Suppressor macrophage treated with lipopolysaccharide for 1 hour (primary cell): ENCODE measurements at regions not wholly inside any gene's neighbourhood (a gene's known extent, or its start where the extent isn't known, plus 50 kb on each side); places are given as distances from the start of the nearest gene placed in this dataset.

Experiments
- DNase-seq, 3 donors: peaks; one replicate each; pipeline ENCODE4 v3.0.0-alpha.2; 2020 to 2022

- no peak for DNase-seq
Measured at GRCh38 chr12:85688837-85689236, 147.4 kb downstream of the RASSF9 start.

GRCh38 chr12:85690146-85690545 lies 146.1 kb downstream of the RASSF9 start:
- DNase-seq = no peak

GRCh38 chr12:85693093-85693665 lies 143.0 kb downstream of the RASSF9 start:
- DNase-seq = no peak

- no peak for DNase-seq
Measured at GRCh38 chr12:85695097-85695715, 141.0 kb downstream of the RASSF9 start.

GRCh38 chr12:85697003-85697402 lies 139.2 kb downstream of the RASSF9 start:
- no peak for DNase-seq

GRCh38 chr12:85698937-85699336 lies 137.3 kb downstream of the RASSF9 start:
- DNase-seq = no peak

- DNase-seq = no peak
Measured at GRCh38 chr12:85708775-85709174, 127.4 kb downstream of the RASSF9 start.

- DNase-seq = no peak
Measured at GRCh38 chr12:85711735-85712390, 124.3 kb downstream of the RASSF9 start.

GRCh38 chr12:85713373-85713772 lies 122.8 kb downstream of the RASSF9 start:
- DNase-seq = no peak

GRCh38 chr12:85714425-85714824 lies 121.8 kb downstream of the RASSF9 start:
- DNase-seq = no peak

- no peak for DNase-seq
Measured at GRCh38 chr12:85720308-85721033, 115.7 kb downstream of the RASSF9 start.

GRCh38 chr12:85725991-85726390 lies 110.2 kb downstream of the RASSF9 start:
- DNase-seq = no peak

GRCh38 chr12:85733221-85733840 lies 102.9 kb downstream of the RASSF9 start:
- DNase-seq = no peak

- DNase-seq = no peak
Measured at GRCh38 chr12:85733984-85734383, 102.2 kb downstream of the RASSF9 start.

- no peak for DNase-seq
Measured at GRCh38 chr12:85740186-85740585, 96.0 kb downstream of the RASSF9 start.

GRCh38 chr12:85741046-85741445 lies 95.2 kb downstream of the RASSF9 start:
- no peak for DNase-seq

GRCh38 chr12:85747941-85748495 lies 88.2 kb downstream of the RASSF9 start:
- no peak for DNase-seq
